Ramos (cell line): ENCODE measurements at regions not wholly inside any gene's neighbourhood (a gene's known extent, or its start where the extent isn't known, plus 50 kb on each side); places are given as distances from the start of the nearest gene placed in this dataset.

Experiments
- in situ Hi-C: fragments of 300-500 bp; cut with MboI; formaldehyde crosslinking; loops from one replicate; pipeline ENCODE4 v1.14.3; 2022; ENCODE audit warnings: low sequenced_read_pairs; ENCODE audit not compliant: unreplicated experiment

- in situ Hi-C loops: no loop called here
Observed at GRCh38 chr5:74279244-74279643, 361.3 kb downstream of the ENC1 start.

GRCh38 chr5:74277418-74277817 is 363.1 kb downstream of the ENC1 start:
- in situ Hi-C loops: no loop called here

GRCh38 chr5:74275171-74275992 is 365.1 kb downstream of the ENC1 start:
- in situ Hi-C loops: no loop called here

- in situ Hi-C loops: no loop called here
Observed at GRCh38 chr5:74274326-74274725, 366.2 kb downstream of the ENC1 start.

GRCh38 chr5:74272831-74273451 is 367.6 kb downstream of the ENC1 start:
- in situ Hi-C loops: no loop called here

- in situ Hi-C loops: no loop called here
Observed at GRCh38 chr5:74272024-74272775, 368.3 kb downstream of the ENC1 start.

GRCh38 chr5:74268297-74268696 is 372.2 kb downstream of the ENC1 start:
- in situ Hi-C loops: no loop called here

GRCh38 chr5:74266836-74267235 is 373.7 kb downstream of the ENC1 start:
- in situ Hi-C loops: no loop called here

GRCh38 chr5:74266132-74266531 is 374.4 kb downstream of the ENC1 start:
- in situ Hi-C loops: no loop called here

GRCh38 chr5:74262544-74263207 is 377.9 kb downstream of the ENC1 start:
- in situ Hi-C loops: no loop called here

- in situ Hi-C loops: no loop called here
Observed at GRCh38 chr5:74261866-74262265, 378.7 kb downstream of the ENC1 start.

- in situ Hi-C loops: no loop called here
Observed at GRCh38 chr5:74261421-74261820, 379.1 kb downstream of the ENC1 start.

- in situ Hi-C loops: no loop called here
Observed at GRCh38 chr5:74259572-74259971, 381.0 kb downstream of the ENC1 start.

- in situ Hi-C loops: no loop called here
Observed at GRCh38 chr5:74258314-74258665, 382.2 kb downstream of the ENC1 start.

GRCh38 chr5:74257645-74258313 is 382.7 kb downstream of the ENC1 start:
- in situ Hi-C loops: no loop called here

- in situ Hi-C loops: no loop called here
Observed at GRCh38 chr5:74257060-74257527, 383.4 kb downstream of the ENC1 start.

GRCh38 chr5:74255692-74256392 is 384.7 kb downstream of the ENC1 start:
- in situ Hi-C loops: no loop called here

- in situ Hi-C loops: no loop called here
Observed at GRCh38 chr5:74254257-74254656, 386.3 kb downstream of the ENC1 start.

- in situ Hi-C loops: no loop called here
Observed at GRCh38 chr5:74252044-74252443, 388.5 kb downstream of the ENC1 start.
